Prostate gland (tissue), 2 donors: ENCODE measurements at regions not wholly inside any gene's neighbourhood (a gene's known extent, or its start where the extent isn't known, plus 50 kb on each side); places are given as distances from the start of the nearest gene placed in this dataset.

Experiments
- DNase-seq: peaks from one replicate; pipeline ENCODE4 v3.0.0-alpha.2; 2019; ENCODE audit warnings: low spot score
- H3K27ac ChIP-seq, 2 donors: fragments of 200-600 bp; sonication (generic); 2 replicates each; pipeline ENCODE4 v1.5.1; 2017 to 2019
- H3K27me3 ChIP-seq: fragments of 200-600 bp; sonication (generic); replicated peaks from 2 replicates; pipeline ENCODE4 v1.5.1; 2019; ENCODE audit not compliant: insufficient read depth
- H3K36me3 ChIP-seq, 2 donors: fragments of 200-600 bp; sonication (generic); 1 replicate in 1 of 2; 2 replicates in 1 of 2; pipeline versions ENCODE4 v1.5.1 to v1.8.1; 2017 to 2019
- H3K4me1 ChIP-seq: fragments of 200-600 bp; sonication (generic); replicated peaks from 2 replicates; pipeline ENCODE4 v1.5.1; 2019
- H3K4me3 ChIP-seq, 2 donors: fragments of 200-600 bp; sonication (generic); 2 replicates each; pipeline ENCODE4 v1.5.1; 2017 to 2019
- H3K9me3 ChIP-seq: fragments of 200-600 bp; sonication (generic); 2 replicates; pipeline ENCODE4 v1.5.1; 2017
- CTCF ChIP-seq, 4 experiments: fragments of 200-600 bp in 2 of 4; fragments of 450-650 bp in 2 of 4; sonication (generic) in 2 of 4; IDR thresholded peaks; 1 replicate in 3 of 4; 2 replicates in 1 of 4; pipeline ENCODE4 v1.5.1; 2016 to 2019; ENCODE audit warnings: antibody characterized with exemption in 4 of 4, mild to moderate bottlenecking in 2 of 4, moderate library complexity in 2 of 4
- POLR2A ChIP-seq: fragments of 450-650 bp; IDR thresholded peaks from one replicate; pipeline ENCODE4 v1.6.1; 2016; ENCODE audit warnings: antibody characterized with exemption, mild to moderate bottlenecking
- POLR2AphosphoS5 ChIP-seq: sonication (generic); formaldehyde crosslinking; IDR thresholded peaks from one replicate; pipeline ENCODE4 v1.6.1; 2017; ENCODE audit warnings: antibody characterized with exemption
- WGBS: methylation state at CpG from one replicate; pipeline ENCODE4 v1.1.5; 2018; 5-methylcytosine and 5-hydroxymethylcytosine counted together
- intact Hi-C: fragments of 100-400 bp; cut with DNase I; formaldehyde crosslinking; loops from one replicate; pipeline ENCODE4 v1.14.2; 2022

GRCh38 chr16:17847234-17847795 is 376.6 kb upstream of the XYLT1 start:
- Histone ChIP-seq H3K4me1 (no peaks in the 10 kb centered on the region), H3K27me3 (no peaks in the 10 kb centered on the region), H3K4me3 (no peak overlapping the region), H3K27ac (no peak overlapping the region), H3K36me3 (no peaks in the 10 kb centered on the region), H3K9me3 (no peaks in the 10 kb centered on the region)
- WGBS: 91% methylated on average over 6 of the region's 6 CpGs
- TF ChIP-seq POLR2AphosphoS5 (no peak), CTCF (IDR thresholded peaks at IDR 0.05) (no peak), POLR2A (no peak)
- no peak for DNase-seq
- intact Hi-C loops: no loop called here

DNA sequence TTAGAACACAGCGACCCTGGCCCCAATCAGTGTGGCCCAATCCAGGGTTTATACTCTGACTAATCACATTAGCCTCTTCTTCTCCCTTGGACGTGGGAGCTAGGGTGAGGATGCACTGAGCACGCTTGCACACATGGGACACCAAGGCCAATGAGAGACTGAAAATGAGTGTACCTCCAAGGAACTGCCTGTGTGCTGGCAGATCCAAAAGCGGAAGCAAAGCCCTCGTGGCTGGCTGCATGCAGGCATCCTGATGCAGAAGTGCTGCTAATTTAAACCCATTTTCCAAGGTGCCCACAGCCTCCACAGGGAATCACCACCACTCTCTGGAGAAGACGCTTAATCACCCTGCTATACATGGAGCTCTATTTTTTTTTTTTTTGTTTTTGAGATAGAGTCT is 375.3 kb upstream of the XYLT1 start:
- no peak for DNase-seq
- H3K9me3 ChIP-seq: no peaks in the 10 kb centered on the region
- no peaks in the 10 kb centered on the region for H3K27me3 ChIP-seq
- H3K27ac ChIP-seq: no peak overlapping the region
- TF ChIP-seq POLR2AphosphoS5: no peak
- WGBS: 87% methylated on average over 6 of the region's 6 CpGs
- H3K4me3 ChIP-seq: no peak overlapping the region
- no peaks in the 10 kb centered on the region for H3K36me3 ChIP-seq
- intact Hi-C loops: no loop called here
- H3K4me1 ChIP-seq: no peaks in the 10 kb centered on the region

GRCh38 chr16:17845031-17845430 is 374.3 kb upstream of the XYLT1 start:
- Histone ChIP-seq H3K36me3 (no peaks in the 10 kb centered on the region), H3K4me3 (no peak overlapping the region), H3K27me3 (no peaks in the 10 kb centered on the region), H3K27ac (no peak overlapping the region), H3K9me3 (no peaks in the 10 kb centered on the region), H3K4me1 (no peaks in the 10 kb centered on the region)
- 70% methylated on average over 10 of the region's 10 CpGs for WGBS
- intact Hi-C loops: no loop called here
- no peak for TF ChIP-seq POLR2A
- no peak for TF ChIP-seq POLR2AphosphoS5
- TF ChIP-seq CTCF (IDR thresholded peaks at IDR 0.05): no peak
- DNase-seq: no peak

DNA sequence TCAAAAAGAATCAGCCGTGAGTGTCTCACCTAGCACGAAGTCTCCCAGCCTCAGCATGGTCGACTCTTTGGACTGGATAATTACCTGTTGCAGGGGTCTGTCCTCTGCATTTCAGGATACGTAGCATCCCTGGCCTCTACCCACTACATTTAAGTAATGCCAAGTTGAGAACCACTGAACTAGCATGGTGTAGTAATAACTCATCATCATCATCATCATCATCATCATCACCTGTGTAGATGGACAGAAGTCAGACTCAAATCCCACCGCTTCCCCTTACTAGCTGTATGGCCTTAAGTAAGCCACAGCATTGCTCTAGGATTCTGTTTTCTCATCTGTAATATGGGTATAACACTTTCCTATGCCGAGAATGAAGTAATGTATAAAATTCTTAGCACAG is 373.1 kb upstream of the XYLT1 start:
- Histone ChIP-seq H3K9me3 (no peaks in the 10 kb centered on the region), H3K4me1 (no peaks in the 10 kb centered on the region), H3K4me3 (no peak overlapping the region), H3K27me3 (no peaks in the 10 kb centered on the region), H3K27ac (no peak overlapping the region), H3K36me3 (no peaks in the 10 kb centered on the region)
- intact Hi-C loops: no loop called here
- no peak for TF ChIP-seq CTCF (IDR thresholded peaks at IDR 0.05)
- no peak for TF ChIP-seq POLR2A
- no peak for TF ChIP-seq POLR2AphosphoS5
- no peak for DNase-seq
- WGBS: 87% methylated on average over 6 of the region's 6 CpGs

GRCh38 chr16:17839907-17840306 is 369.1 kb upstream of the XYLT1 start:
- no peaks in the 10 kb centered on the region for H3K36me3 ChIP-seq
- H3K27me3 ChIP-seq: no peaks in the 10 kb centered on the region
- 62% methylated on average over 5 of the region's 5 CpGs for WGBS
- TF ChIP-seq POLR2A (no peak), CTCF (IDR thresholded peaks at IDR 0.05) (no peak), POLR2AphosphoS5 (no peak)
- intact Hi-C loops: no loop called here
- no peaks in the 10 kb centered on the region for H3K9me3 ChIP-seq
- no peaks in the 10 kb centered on the region for H3K4me1 ChIP-seq
- DNase-seq: no peak
- H3K27ac ChIP-seq: no peak overlapping the region
- H3K4me3 ChIP-seq: no peak overlapping the region
